Gastrocnemius medialis (tissue), 4 donors: ENCODE measurements at regions not wholly inside any gene's neighbourhood (a gene's known extent, or its start where the extent isn't known, plus 50 kb on each side); places are given as distances from the start of the nearest gene placed in this dataset.

Experiments
- CTCF ChIP-seq, 5 experiments: fragments of 450-650 bp in 3 of 5; fragments of 200-600 bp in 2 of 5; sonication (generic) in 2 of 5; IDR thresholded peaks in 4 of 5; conservative IDR thresholded peaks in 1 of 5; 1 replicate in 4 of 5; 2 replicates in 1 of 5; pipeline ENCODE4 v1.5.1; 2016 to 2019; ENCODE audit warnings: antibody characterized with exemption in 5 of 5, mild to moderate bottlenecking in 3 of 5, moderate library complexity in 3 of 5
- POLR2A ChIP-seq, 2 donors: fragments of 450-650 bp; IDR thresholded peaks; one replicate each; pipeline ENCODE4 v1.6.1; 2017; ENCODE audit warnings: antibody characterized with exemption in 2 of 2, mild to moderate bottlenecking in 2 of 2, moderate library complexity in 2 of 2

GRCh38 chr3:159624616-159625015 lies 364.0 kb upstream of the IL12A start:
- TF ChIP-seq CTCF (IDR thresholded peaks at IDR 0.05 in 4 of 5, conservative IDR thresholded peaks at IDR 0.05 in 1 of 5) (no peak), POLR2A (IDR thresholded peaks at IDR 0.05) (no peak)
